Left colon (tissue), 2 donors: ENCODE measurements at regions not wholly inside any gene's neighbourhood (a gene's known extent, or its start where the extent isn't known, plus 50 kb on each side); places are given as distances from the start of the nearest gene placed in this dataset.

Source experiments
- ATAC-seq: fragments of 200-7000 bp; cut with Tn5 transposase; one replicate; pipeline ENCODE4 v1.9.1; 2020; ENCODE audit warnings: mild to moderate bottlenecking, moderate library complexity
- DNase-seq, 2 donors: peaks; one replicate each; pipeline ENCODE4 v3.0.0-alpha.2; 2020
- intact Hi-C, 2 donors: fragments of 100-400 bp; cut with DNase I in 1 of 2; cut with micrococcal nuclease in 1 of 2; formaldehyde crosslinking; loops; one replicate each; pipeline versions ENCODE4 v1.11.2 to v1.14.0; 2022; cut with DNase I, micrococcal nuclease
- donor health status: DM: no; HTN: no; CAD: no.
- donor health status: DM: yes; HTN: yes; CAD: no.

GRCh38 chr11:121958323-121958970 lies 157.6 kb downstream of the BLID start:
- ATAC-seq (no peak), DNase-seq (no peak)
- intact Hi-C loops, result no loop called here

GRCh38 chr11:121953122-121953521 lies 162.9 kb downstream of the BLID start:
- ATAC-seq, result no peak

GRCh38 chr11:121950160-121950559 lies 165.9 kb downstream of the BLID start:
- DNase-seq (no peak), ATAC-seq (no peak)
- intact Hi-C loops, result no loop called here

More at GRCh38 chr11:121953122-121953521, 162.9 kb downstream of the BLID start:
- no peak for DNase-seq
- intact Hi-C loops, result no loop called here

- intact Hi-C loops, result no loop called here
- DNase-seq, result no peak
- ATAC-seq, result no peak
Observed at GRCh38 chr11:121946514-121946913, 169.5 kb downstream of the BLID start.

- intact Hi-C loops, result no loop called here
- DNase-seq (no peak), ATAC-seq (no peak)
Observed at GRCh38 chr11:121944556-121945230, 171.3 kb downstream of the BLID start.

- ATAC-seq (no peak), DNase-seq (no peak)
- intact Hi-C loops, result no loop called here
Observed at GRCh38 chr11:121938076-121938475, 177.9 kb downstream of the BLID start.

- intact Hi-C loops, result no loop called here
- ATAC-seq (no peak), DNase-seq (no peak)
Observed at GRCh38 chr11:121936781-121937447, 179.1 kb downstream of the BLID start.

GRCh38 chr11:121936370-121936769 lies 179.6 kb downstream of the BLID start:
- ATAC-seq (no peak), DNase-seq (no peak)
- intact Hi-C loops, result no loop called here

- ATAC-seq, result no peak
- intact Hi-C loops, result no loop called here
- DNase-seq, result no peak
Observed at GRCh38 chr11:121933694-121934093, 182.3 kb downstream of the BLID start.

GRCh38 chr11:121933294-121933693 lies 182.7 kb downstream of the BLID start:
- intact Hi-C loops, result no loop called here
- ATAC-seq (no peak), DNase-seq (no peak)

- ATAC-seq, result no peak
- no peak for DNase-seq
- intact Hi-C loops, result no loop called here
Observed at GRCh38 chr11:121932646-121933185, 183.3 kb downstream of the BLID start.

- DNase-seq (no peak), ATAC-seq (no peak)
- intact Hi-C loops, result no loop called here
Observed at GRCh38 chr11:121931748-121932352, 184.2 kb downstream of the BLID start.

GRCh38 chr11:121931121-121931520 lies 184.9 kb downstream of the BLID start:
- ATAC-seq, result no peak
- DNase-seq, result no peak
- intact Hi-C loops, result no loop called here

- DNase-seq, result no peak
- intact Hi-C loops, result no loop called here
- no peak for ATAC-seq
Observed at GRCh38 chr11:121930004-121930965, 185.7 kb downstream of the BLID start.

- DNase-seq (peak in 1 of 2 donors; percentile 7), ATAC-seq (no peak)
- intact Hi-C loops, result no loop called here
Observed at GRCh38 chr11:121929581-121929980, 186.4 kb downstream of the BLID start.

GRCh38 chr11:121928597-121929580 lies 187.1 kb downstream of the BLID start:
- ATAC-seq (no peak), DNase-seq (no peak)
- intact Hi-C loops, result no loop called here

- intact Hi-C loops, result no loop called here
- ATAC-seq (no peak), DNase-seq (no peak)
Observed at GRCh38 chr11:121927789-121928188, 188.2 kb downstream of the BLID start.
